Activated CD4-positive, alpha-beta T cell treated with anti-CD3 and anti-CD28 coated beads for 4 hours (primary cell): ENCODE measurements at regions not wholly inside any gene's neighbourhood (a gene's known extent, or its start where the extent isn't known, plus 50 kb on each side); places are given as distances from the start of the nearest gene placed in this dataset.
A peak's percentile ranks its signal among the peaks of the same experiment; 100 is the strongest.

Experiments used
- DNase-seq, 2 donors: peaks; one replicate each; pipeline ENCODE4 v3.0.0-alpha.2; 2020

DNA sequence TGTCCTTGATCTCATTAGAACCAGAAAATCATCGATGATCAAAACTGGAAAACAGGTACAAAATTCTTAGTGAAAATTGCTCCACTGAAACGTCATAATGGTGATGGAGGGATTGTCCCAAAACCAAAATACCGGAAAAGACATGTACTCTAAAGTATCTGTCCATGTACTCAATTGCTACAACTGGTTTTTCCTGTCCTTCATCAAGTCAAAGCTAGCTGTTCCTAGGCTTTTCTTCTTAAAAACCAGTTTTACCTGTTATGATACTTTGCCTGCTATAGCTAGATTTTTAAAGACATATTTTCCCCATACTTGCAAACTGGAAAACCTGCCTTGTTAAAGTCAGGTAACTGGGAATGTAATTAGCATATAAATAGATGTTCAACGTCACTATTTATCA, 50.5 kb upstream of the LRRC1 start:
- no peak for DNase-seq

DNA sequence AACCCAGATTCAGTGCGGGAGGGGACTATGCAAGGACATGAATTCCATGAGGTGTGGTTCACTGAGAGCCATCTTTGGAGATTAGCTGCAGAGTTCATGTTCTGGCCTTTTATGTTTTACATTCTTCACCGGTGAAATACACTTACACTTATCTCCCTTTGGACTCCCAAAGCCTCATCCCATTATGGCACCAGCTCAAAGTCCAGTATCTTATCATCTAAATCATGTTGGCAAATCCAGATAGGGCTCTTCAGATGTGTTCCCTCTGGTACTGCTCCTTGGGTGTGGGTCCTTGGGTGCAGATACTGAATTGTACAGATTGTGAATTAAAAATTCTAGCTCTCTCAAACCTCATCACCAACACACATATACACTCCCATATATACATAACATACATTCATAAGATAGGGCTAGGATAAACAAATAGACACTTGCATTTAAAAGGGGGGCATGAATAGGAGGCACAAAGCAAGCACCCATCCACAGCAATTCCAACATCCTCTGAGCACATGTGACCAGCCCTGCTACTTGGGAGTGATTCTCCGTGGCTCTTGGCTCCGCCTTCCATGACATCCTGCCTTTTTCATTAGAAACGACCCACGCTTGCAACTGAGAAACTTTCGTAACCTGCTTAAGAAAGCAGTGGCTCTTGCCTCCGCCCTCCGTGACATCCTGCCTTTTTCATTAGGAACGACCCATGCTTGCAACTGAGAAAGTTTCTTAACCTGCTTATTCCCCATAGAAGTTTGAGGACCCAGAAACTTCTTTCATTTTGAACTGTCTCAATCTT, 53.6 kb upstream of the LRRC1 start:
- peak in 1 of 2 donors; percentile 9 for DNase-seq

DNA sequence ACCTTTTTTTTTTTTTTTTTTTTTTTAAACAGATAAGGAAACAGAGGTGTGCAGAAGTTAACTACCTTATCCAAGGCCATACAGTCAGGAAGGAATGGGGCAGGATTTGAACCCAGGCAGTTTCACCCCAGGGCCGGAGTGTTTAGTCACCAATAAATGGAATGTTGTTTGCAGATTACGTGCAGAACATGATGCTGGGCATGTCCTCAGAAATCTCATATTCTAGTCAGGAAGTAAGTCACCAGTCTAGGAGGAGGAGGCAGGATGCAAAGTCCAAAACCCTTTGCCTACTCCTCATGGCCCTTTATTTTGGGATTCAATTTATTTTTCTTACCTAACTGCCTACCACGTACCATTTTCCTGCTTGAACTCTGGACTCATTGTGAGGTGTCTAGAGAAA, 57.1 kb upstream of the LRRC1 start:
- DNase-seq, result no peak

DNA sequence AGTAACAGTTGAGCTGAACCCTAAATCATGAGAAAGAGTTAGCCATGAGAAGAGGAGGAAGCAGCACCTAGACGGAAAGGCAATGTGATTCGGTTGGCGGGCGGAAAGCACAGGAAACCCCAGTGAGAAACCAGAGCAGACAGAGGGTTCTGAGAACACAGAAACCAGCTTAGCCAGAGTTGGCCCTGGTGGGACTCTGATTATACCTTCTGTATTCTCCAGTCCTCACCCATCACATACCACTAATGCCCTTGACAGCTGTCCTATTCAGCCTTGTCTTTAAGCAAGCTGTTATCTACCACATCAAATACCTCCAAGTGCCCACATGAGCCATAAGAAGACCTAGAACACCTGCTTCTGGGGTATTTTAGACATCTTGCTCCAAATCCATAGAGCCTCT, 58.9 kb upstream of the LRRC1 start:
- DNase-seq, result no peak

DNA sequence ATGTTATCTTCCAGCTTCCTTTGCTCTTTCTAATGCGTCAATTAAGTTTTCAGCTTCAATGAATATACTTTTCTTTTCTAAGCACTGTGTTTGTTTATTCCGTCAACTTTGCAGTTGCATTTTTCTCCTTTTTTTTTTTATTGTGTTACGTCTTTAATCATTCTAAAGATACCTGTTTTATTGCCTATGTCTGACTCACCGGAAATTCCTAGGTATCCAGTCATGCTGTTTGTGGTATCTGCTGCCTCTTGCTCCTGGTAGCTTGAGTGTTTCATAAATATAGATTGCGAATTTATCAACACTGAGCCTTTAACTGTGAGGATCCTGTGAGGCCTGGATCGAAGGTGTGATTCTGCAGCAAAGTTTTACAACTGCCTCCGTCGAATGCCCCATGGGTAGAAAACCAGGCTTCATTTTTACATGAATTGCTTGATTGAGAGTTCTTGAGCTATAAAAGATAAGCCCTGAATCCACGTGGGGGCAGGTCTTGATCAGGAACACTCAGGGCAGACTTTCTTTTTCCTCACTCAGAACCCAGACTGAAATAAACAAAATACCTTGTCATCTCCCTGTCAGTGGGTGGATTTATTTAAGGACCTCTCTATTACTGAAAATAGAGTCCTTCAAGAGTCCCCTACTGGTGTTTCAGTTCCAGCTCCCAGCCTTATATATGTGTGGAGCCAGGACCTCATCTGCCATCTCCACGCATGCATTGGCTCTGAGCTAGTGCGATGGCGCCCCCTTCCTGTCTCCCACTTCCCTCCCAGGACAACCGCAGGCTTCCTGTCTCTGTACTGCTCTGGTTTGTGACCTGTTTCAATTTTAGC, 60.1 kb upstream of the LRRC1 start:
- DNase-seq, result no peak

DNA sequence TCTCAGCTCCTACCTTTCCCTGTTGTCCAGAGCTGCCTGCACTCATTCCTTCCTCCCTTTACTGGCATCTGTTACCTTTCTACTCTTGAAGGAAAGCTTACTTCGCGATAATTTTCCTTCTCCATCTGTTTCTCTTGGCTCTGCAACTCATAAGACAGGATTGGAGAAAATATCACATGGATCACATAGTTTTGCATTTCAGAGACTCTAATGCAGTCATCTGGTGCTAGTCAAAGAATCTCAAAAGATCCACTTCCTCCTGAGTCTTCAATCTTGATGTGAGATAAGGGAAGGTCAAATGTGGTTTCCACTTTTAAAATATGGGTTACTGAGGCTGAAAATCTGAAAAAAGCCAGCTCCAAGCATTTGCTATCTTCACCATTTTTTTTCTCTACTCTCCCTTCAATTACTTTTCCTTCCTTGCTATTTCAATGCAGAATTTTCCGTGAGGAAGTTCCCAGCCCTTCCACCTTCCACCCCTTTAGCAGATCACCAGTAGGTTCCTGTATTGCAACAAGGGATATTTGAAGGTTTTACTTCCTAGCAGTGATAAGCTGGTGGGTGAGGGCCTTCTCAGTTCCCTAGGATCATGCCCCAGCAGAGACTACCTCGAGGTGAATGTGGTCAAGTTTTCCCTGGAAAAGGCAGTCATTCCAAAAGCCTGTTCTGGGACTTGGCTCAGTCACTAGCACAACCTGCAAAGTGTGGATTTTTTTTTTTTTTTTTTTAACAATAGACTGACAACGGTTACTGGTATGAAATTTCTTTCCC, 62.8 kb upstream of the LRRC1 start:
- no peak for DNase-seq

DNA sequence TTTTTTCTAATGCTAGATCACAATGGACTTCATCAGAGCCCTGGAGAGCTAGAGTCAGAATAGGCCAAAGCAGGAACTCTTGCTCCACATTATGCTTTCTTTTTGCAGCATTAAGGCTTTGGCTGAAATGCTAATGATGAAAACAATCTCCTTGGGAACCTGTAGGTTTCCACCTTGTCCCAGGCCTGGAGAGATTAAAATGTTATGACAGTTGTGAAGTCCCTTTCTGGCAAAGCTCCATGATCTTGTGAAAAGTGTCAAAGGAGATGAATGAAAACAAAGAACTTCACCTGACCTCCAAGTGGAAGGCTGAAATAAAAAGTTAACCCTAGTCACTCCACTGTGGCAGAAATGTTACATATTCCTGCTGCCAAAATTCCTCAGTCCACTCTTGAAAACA, 64.0 kb upstream of the LRRC1 start:
- no peak for DNase-seq

DNA sequence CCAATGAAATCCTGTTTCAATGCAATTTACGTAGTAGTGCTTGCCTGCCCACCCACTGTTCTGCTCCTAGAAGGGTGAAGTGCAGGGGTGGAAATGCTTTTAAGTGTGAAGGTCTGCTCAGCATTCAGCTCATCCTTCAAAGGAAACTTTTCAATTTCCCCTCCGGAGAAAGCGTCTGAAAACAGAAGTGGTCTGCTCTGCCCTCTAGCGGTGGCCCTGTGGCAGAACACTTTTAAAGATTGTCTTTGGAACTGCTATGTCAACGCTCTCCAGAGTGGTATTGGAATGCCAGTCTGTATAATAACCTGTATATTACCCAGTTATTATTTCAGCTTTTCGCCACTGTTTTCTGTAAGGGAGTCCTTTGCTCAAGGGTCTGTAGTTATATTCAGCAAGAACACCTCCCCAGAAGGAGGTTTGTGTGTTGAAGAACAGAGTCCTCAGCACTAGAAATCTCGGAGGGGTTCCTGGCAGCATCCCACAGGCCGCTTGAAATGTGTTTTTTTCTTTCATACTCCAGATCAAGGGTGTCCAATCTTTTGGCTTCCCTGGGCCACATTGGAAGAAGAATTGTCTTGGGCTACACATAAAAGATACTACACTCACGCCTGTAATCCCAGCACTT, 63.1 kb upstream of the KLHL31 start:
- peak; percentile 36 to 43 for DNase-seq

DNA sequence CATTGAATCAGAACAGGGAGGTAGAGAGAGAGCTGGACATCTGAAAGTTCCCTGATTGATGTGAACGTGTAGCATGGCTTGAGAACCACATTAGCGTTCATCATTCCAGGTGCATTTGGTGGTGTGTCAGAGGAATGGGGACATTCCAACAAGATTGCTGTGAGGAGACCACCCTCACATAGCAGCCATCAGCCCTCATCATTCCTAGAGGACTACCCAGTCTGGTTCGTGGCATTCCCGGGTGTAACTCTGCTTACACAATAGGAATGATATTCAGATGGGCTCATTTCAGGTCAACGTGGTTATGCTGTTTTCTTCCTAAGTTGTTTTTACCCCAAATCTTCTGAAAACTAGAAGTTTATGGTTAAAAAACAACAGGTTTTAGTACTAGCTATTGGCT, 62.2 kb upstream of the KLHL31 start:
- no peak for DNase-seq

DNA sequence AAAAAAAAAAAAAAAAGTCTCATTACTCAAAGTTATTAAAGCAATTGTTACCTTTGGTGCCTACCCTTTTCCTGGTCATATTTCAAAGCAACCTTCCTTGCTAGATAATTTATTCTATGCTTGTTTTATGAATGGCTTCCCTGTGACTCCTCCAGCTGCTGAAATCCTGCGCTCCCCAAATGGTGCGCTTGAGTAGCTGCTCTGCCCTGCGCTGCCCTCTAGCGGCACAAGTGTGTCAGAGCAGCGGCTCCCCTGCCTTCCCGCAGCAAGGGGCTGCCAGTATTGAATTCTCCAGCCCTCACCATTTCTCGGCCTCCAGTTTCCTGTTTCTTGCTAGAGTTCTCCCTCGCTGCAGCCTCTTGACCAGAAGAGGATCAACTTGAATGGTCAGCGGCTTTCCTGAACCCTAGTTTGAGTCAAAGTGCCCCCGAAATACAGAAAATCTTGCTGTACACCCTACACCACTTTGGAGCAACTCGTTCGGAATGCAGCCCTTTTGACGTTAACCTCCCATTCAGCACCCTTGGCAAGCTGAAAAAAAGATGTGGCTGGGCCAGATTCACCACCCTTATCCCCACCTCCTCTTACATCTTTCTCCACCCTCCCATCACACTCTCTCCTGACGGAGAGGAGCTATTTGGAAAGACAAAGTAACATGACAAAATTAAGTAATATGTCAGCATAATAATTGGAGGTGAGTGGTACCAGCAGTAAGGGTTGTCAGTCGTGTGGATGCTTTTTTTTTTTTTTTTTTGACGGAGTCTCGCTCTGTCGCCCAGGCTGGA, 60.4 kb upstream of the KLHL31 start:
- DNase-seq, result peak; percentile 64 to 76

DNA sequence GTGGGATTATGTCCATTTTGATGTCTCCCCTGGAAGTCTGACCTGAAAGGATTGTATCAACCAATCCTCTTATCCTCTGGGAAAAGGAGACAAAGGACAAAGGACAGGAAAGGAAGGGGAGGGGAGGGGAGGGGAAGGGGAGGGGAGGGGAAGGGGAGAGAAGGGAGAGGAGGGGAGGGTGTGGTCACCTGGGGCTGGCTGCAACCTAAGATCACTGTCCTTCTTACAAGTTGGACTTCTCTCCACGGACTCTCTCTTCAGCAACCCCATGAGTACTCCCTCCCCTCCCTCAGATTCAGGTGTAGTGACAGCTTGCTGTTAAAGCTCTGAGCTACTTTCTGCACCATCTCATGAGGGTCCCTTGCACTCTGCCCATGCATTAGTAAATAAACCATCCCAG, 58.9 kb upstream of the KLHL31 start:
- no peak for DNase-seq

DNA sequence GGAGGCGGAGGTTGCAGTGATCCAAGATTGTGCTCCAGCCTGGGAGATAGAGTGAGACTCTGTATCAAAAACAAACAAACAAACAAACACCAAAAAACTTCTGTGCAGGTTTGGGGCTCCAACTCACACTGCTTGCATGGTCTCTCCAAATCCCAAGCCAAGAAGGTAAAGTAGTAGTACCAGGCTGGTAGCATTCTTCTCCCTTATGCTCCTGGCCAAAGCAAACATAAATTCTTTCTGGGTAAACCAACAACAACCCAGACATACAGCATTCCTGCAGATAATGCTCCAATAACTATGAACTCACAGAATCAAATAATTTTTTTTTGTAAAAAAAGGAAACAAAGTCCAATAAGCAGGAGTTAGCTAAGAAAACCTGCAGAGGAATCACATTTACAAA, 57.8 kb upstream of the KLHL31 start:
- no peak for DNase-seq

DNA sequence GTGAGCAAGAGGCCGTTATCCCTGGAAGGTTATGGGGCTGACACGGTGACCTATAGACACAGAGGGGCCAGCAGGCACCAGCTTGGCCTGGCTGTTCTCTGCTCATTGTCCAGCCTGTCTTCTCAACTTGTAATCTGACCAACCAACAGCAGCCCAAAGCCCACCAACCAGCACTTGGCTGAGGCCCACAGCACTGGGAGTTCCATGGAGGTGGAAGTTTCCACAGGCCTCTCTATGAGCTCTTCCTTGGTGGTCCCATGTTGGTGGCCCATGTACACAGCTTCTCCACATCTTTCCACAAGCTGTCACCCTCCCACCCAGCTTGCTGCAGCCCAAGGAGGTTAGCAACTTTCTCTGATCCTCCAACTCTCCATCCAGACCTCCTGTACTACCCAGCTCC, 56.2 kb upstream of the KLHL31 start:
- no peak for DNase-seq

DNA sequence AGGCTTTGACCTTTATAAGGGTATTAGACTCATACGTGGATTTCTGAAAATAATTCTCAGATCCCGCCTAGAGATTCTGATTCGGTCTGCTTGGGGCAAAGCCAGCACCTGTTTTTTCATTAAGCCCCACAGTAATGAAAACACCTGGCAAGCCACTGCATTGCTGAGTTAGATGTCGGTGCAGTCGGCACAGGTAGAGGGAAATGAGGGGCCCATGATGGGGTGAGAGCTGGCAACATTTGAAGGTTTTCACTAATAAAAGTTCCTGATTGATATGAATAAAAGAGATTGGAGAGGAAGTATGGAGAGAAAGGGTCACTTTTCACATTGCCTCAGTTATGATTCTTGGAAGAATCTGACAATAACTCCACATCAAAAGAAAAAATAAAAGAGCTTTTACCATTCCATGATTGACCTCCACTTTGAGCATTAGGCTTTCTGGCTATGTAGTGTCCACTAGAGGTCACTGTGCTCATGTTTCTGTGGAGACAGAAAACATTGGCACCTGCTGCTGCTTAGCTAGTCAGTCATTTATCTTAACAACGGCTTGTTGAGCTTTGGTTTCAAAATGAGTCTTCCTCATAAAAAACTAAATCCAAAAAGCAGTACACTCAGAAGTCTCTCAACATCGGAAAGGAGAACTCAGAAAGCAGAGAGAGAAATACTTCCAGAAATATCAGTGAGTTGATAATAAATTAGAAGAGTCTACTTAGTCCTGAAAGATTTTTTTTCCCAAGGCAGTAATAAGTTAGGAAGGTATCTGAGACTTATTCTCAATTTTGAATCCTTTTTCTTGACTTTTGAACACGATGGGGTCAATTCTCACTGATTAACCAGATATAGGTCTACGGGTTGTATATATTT, 53.3 kb upstream of the KLHL31 start:
- DNase-seq, result peak; percentile 15 to 18

DNA sequence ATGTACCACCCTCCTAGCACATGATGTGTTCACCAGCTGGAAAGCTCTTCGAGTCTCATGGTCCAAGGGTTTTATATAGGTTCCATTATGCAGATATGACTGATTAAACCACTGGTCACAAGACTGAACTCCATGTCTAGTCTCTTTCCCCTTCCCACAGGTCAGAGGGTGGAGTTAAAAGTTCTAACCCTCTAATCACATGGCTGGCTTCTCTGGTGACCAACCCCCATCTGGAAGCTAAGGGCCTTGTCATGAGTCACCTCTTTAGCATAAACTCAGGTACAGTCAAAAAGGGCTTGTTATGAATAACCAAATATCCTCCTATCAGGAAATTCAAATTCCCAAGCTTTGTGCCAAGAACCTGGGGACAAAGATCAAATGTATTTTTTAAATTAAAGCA, 52.0 kb upstream of the KLHL31 start:
- DNase-seq, result no peak

DNA sequence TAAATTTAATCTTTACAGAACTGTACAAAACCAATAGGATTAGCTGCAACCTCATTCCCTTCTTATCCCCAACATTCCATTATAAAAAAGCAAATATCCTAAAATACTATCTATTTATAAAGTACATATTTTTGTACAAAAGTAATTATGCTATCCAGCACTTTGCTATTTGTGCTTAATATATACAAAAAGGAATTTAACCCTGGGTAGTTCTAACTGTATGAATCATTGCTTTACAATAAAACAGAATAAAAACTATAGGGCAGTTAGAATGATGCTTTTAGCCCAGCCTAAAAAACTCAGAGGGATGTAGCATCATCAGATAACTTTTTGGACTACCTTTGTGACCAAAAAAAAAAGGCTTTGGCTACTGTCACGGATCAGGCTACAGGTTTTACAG, 49.9 kb upstream of the KLHL31 start:
- DNase-seq, result no peak
